Tibial nerve (tissue), 4 donors: ENCODE measurements at regions not wholly inside any gene's neighbourhood (a gene's known extent, or its start where the extent isn't known, plus 50 kb on each side); places are given as distances from the start of the nearest gene placed in this dataset.

ENCODE experiments used
- DNase-seq, 2 donors: peaks; one replicate each; pipeline ENCODE4 v3.0.0-alpha.2; 2019; ENCODE audit warnings: low spot score in 2 of 2
- H3K27ac ChIP-seq, 4 donors: fragments of 200-600 bp; sonication (generic) in 3 of 4; one replicate each; pipeline ENCODE4 v1.5.1; 2017 to 2019; ENCODE audit warnings: mild to moderate bottlenecking in 1 of 4
- H3K27me3 ChIP-seq, 2 donors: fragments of 200-600 bp; sonication (generic) in 1 of 2; one replicate each; pipeline versions ENCODE4 v1.5.1 to v1.6.0; 2017 to 2019
- H3K36me3 ChIP-seq, 3 donors: fragments of 200-600 bp; sonication (generic); one replicate each; pipeline ENCODE4 v1.5.1; 2018 to 2019
- H3K4me1 ChIP-seq, 4 donors: fragments of 200-600 bp; sonication (generic) in 3 of 4; one replicate each; pipeline ENCODE4 v1.5.1; 2017 to 2019
- H3K4me3 ChIP-seq, 4 donors: fragments of 200-600 bp; sonication (generic) in 3 of 4; one replicate each; pipeline ENCODE4 v1.5.1; 2017 to 2019; ENCODE audit warnings: mild to moderate bottlenecking in 1 of 4, moderate library complexity in 1 of 4
- H3K9me3 ChIP-seq, 4 donors: fragments of 200-600 bp; sonication (generic) in 3 of 4; one replicate each; pipeline ENCODE4 v1.5.1; 2017 to 2019
- CTCF ChIP-seq, 5 experiments: fragments of 200-600 bp in 3 of 5; fragments of 450-650 bp in 2 of 5; sonication (generic) in 3 of 5; IDR thresholded peaks; one replicate each; pipeline ENCODE4 v1.5.1; 2016 to 2019; ENCODE audit warnings: antibody characterized with exemption in 5 of 5, mild to moderate bottlenecking in 3 of 5, moderate library complexity in 2 of 5
- EP300 ChIP-seq, 2 donors: sonication (generic); formaldehyde crosslinking; IDR thresholded peaks; one replicate each; pipeline ENCODE4 v1.6.1; 2017; ENCODE audit warnings: antibody characterized with exemption in 2 of 2, mild to moderate bottlenecking in 1 of 2
- POLR2A ChIP-seq, 2 donors: fragments of 450-650 bp; IDR thresholded peaks; one replicate each; pipeline ENCODE4 v1.6.1; 2017; ENCODE audit warnings: antibody characterized with exemption in 2 of 2, mild to moderate bottlenecking in 2 of 2, moderate library complexity in 2 of 2
- WGBS, 2 donors: methylation state at CpG; one replicate each; pipeline ENCODE4 v1.1.5; 2018; 5-methylcytosine and 5-hydroxymethylcytosine counted together

DNA sequence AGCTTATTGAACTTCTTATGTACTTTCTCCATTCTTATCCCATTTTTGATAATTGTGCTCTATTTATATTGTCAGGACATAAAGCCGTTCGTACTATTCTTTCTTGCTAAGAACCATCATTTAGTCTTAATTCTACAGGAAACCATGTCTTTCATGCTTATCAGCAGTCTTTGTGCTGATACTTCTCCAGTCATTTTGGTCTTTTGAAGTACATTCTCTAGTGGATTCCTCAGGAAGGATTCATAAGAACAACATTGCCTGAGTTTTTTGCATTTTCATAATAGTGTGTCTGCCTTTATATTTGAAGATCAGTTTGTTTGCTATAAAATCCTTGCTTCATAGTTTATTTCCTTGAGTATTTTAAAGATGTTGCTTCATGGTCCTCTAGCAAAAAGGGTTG, 126.6 kb upstream of the NEO1 start:
- no peaks in the 10 kb centered on the region for H3K4me1 ChIP-seq
- DNase-seq: no peak
- H3K27me3 ChIP-seq: no peaks in the 10 kb centered on the region
- 64 to 65% methylated on average over 2 of the region's 2 CpGs for WGBS, 2 donors
- no peaks in the 10 kb centered on the region for H3K9me3 ChIP-seq
- no peak overlapping the region for H3K27ac ChIP-seq
- H3K36me3 ChIP-seq: no peaks in the 10 kb centered on the region
- no peak overlapping the region for H3K4me3 ChIP-seq
- TF ChIP-seq POLR2A (IDR thresholded peaks at IDR 0.05): no peak
- no peak for TF ChIP-seq CTCF (IDR thresholded peaks at IDR 0.05)
- TF ChIP-seq EP300 (IDR thresholded peaks at IDR 0.05): no peak

DNA sequence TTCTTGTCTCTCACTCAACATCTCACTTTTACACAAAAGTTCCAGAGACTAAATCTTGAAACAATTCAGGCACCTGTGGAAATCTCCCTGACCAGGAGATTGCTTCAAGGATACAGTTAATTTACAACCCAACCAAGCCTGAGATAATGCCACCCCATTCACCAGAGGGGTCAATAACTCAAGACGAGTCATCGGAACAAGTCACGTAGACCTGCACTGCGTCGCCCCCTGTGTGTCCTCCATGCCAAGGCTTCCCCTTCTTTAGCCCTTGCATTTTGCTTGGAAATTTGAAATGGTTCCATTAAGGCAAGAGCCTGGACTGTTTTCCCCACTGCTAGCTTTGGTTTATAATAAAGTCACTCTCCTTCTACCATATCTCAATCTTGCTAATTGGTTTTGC, 129.0 kb upstream of the NEO1 start:
- WGBS, 2 donors: 73 to 76% methylated on average over 5 of the region's 5 CpGs
- Histone ChIP-seq H3K4me3 (no peak overlapping the region), H3K27me3 (no peaks in the 10 kb centered on the region), H3K27ac (no peak overlapping the region), H3K9me3 (no peaks in the 10 kb centered on the region), H3K4me1 (no peaks in the 10 kb centered on the region), H3K36me3 (no peaks in the 10 kb centered on the region)
- DNase-seq: no peak
- no peak for TF ChIP-seq CTCF (IDR thresholded peaks at IDR 0.05)
- no peak for TF ChIP-seq EP300 (IDR thresholded peaks at IDR 0.05)
- no peak for TF ChIP-seq POLR2A (IDR thresholded peaks at IDR 0.05)

DNA sequence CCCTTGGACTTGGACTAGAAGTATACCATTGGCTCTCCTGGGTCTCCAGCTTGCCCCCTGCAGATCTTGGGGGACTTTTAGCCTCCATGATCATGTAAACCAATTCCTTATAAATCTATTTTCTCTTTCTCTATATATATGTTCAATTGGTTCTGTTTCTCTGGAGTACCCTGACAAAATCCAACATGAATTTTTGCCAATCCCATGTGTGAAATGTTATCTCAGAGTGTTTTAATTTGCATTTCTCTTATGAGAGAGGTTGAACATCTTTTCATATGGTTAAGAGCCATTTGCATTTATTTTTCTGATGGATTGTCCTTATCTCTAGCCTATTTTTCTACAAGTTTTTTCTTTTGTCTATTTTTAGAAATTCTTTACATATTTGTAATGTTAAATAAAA, 131.7 kb upstream of the NEO1 start:
- no peaks in the 10 kb centered on the region for H3K27me3 ChIP-seq

GRCh38 chr15:72919936-72920465, 132.3 kb upstream of the NEO1 start:
- no peak overlapping the region for H3K27ac ChIP-seq
- no peaks in the 10 kb centered on the region for H3K9me3 ChIP-seq
- H3K4me1 ChIP-seq: no peaks in the 10 kb centered on the region
- H3K4me3 ChIP-seq: no peak overlapping the region
- no peak for DNase-seq
- H3K36me3 ChIP-seq: no peaks in the 10 kb centered on the region
- H3K27me3 ChIP-seq: no peaks in the 10 kb centered on the region
- TF ChIP-seq CTCF (IDR thresholded peaks at IDR 0.05) (no peak), POLR2A (IDR thresholded peaks at IDR 0.05) (no peak), EP300 (IDR thresholded peaks at IDR 0.05) (no peak)
- 56 to 61% methylated on average over 5 of the region's 5 CpGs for WGBS, 2 donors

More for the DNA sequence above, 131.7 kb upstream of the NEO1 start:
- Histone ChIP-seq H3K27ac (no peak overlapping the region), H3K9me3 (no peaks in the 10 kb centered on the region), H3K36me3 (no peaks in the 10 kb centered on the region), H3K4me1 (no peaks in the 10 kb centered on the region), H3K4me3 (no peak overlapping the region)
- no peak for DNase-seq
- no peak for TF ChIP-seq EP300 (IDR thresholded peaks at IDR 0.05)
- TF ChIP-seq POLR2A (IDR thresholded peaks at IDR 0.05): no peak
- TF ChIP-seq CTCF (IDR thresholded peaks at IDR 0.05): no peak

DNA sequence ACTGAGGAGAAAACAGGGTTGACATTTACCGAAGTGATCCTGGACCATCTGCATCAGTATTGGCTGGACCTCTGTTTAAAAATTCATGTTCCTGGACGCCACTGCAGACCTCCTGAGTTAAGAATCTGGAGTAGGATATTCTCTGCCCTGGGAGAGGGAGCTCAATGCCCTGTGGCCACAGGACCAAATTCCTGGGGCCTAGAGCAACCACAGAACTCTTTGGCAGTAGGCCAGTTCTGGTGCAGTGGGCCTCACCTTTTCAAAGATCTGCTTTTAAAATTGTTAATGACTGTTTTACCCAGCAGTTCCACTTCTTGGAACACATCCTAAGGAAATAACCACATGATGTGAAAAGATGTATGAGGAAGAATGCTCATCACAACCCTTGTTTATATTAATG, 133.3 kb upstream of the ADPGK start:
- Histone ChIP-seq H3K27ac (no peak overlapping the region), H3K36me3 (no peaks in the 10 kb centered on the region)

More for the DNA sequence above, 133.3 kb upstream of the ADPGK start:
- H3K27me3 ChIP-seq: no peaks in the 10 kb centered on the region
- no peaks in the 10 kb centered on the region for H3K4me1 ChIP-seq
- no peak for DNase-seq
- 64 to 70% methylated on average over 2 of the region's 2 CpGs for WGBS, 2 donors
- H3K9me3 ChIP-seq: no peaks in the 10 kb centered on the region
- no peak overlapping the region for H3K4me3 ChIP-seq
- TF ChIP-seq POLR2A (IDR thresholded peaks at IDR 0.05): no peak
- TF ChIP-seq CTCF (IDR thresholded peaks at IDR 0.05): no peak
- no peak for TF ChIP-seq EP300 (IDR thresholded peaks at IDR 0.05)
